ENCODE measurements at regions not wholly inside any gene's neighbourhood (a gene's known extent, or its start where the extent isn't known, plus 50 kb on each side); places are given as distances from the start of the nearest gene placed in this dataset.

DNA sequence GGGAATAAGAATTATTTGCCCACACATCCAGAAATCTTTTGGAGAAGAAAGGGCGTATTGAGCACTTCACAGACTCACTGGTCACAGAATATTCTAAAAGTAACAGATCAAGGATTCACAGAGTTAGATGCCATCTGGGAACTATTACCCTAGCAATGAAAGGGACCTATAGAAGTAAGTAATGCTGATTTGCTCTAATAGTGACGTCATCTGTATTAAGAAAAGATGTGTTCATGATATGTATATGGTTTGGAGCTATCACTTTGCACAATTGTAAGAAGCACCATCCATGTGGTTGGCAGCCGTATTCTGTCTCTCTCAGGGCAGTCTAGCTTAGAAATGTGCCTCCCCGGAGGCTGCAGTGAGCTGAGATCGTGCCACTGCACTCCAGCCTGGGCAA lies 52.8 kb upstream of the SV2C start:
- DNase-seq, result no peak

DNA sequence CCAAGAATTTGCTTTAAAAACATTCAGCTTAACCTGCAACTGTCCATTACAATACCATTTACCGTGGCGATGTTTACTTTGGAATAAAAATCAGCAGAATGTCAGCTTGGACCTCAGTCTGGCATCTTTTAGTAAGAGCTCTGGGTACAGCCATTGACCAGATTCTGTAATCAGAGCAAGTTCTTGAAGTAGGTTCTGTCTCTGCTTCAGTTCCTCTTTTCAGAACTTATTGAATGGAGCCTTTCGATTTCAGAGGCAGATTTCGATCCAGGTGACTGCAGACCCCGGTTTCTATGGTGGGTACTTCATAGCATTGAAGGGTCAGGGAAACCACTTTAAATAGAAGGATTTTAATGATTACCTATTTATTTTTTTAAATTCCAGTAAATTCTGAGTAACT lies 53.4 kb upstream of the SV2C start:
- no peak for DNase-seq

DNA sequence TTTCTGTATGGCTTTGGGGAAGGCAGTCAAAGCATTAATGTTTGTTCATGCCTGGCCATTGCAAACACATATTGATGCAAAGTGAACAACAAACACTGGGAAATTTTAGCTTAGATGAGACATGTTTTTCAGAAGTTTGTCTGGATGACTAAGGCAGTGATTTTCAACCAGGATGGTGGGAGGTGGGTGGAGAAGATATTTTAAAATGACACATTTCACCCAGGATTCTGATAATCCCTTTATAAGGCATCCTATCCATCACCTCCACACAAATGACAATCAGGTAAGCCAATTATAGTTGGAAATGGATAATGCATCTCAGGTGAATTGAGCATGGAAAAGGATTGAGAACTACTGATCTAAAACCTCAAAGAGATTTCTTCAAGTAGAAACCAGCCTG lies 57.4 kb upstream of the SV2C start:
- no peak for DNase-seq

DNA sequence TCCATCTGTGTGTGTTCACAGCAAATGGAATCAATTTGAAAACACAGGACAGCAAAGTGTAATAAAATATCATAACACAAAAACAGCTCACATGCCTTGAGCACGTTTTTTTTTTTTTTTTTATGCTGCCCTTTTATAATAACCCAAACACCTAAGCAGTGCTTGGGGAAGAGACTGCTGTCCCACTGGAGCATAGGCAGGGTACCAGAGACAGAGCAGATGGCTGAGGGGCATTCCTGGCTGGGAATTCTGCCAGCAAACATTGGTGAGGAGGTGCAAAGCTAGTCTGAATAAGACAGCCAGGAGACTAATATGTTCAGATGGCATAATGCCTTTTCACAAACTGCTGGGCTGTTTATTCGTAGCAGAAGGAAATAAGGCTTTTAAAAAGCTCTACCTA lies 58.1 kb upstream of the SV2C start:
- no peak for DNase-seq

DNA sequence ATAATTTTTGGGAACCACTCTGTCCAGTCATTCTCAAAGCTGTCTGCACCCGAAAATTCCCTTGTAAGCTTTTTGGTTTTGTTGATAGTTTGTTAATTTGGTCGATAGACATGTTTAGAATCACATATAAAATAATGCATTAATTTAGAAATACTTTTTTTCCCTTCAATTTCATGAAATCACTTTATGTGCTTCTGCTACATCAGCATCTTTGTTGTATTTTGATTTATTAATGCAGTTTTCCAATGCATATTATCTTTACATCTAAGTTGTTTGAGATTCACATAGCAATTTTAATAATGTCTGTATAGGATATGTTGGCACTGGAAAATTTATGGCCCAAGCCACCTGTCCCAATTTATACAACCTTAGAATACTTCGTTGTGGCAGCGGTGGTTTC lies 60.6 kb upstream of the SV2C start:
- DNase-seq, result no peak

DNA sequence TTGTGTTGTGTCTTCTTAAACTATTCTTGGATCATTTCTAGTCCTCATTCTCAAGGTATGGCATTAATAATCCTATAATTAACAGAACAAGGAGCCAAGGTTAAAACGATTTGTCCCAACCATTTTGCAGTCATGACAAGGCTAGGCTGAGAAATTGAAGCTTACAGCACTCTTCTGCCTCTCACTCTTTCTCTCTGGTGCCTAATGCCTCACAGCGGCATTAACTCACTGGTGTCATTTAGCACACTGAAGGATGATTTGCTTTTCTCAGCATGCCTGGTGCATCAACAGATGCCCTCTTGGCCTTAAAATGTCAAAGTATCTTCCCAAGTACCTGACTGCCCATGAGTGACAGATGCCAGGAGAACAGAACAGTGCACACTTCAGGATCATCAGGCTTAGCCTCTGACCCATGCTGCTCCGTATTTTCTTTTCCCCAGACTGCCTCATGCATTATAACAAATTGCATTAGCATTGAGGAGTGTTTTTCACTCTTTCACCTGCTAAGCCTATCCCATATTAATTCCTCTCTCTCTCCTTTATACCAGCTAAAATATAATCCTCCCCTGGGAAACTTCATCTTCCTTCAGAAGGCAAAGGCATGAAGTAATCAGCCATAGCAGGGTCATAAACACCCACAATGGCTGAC lies 61.1 kb upstream of the SV2C start:
- no peak for DNase-seq

DNA sequence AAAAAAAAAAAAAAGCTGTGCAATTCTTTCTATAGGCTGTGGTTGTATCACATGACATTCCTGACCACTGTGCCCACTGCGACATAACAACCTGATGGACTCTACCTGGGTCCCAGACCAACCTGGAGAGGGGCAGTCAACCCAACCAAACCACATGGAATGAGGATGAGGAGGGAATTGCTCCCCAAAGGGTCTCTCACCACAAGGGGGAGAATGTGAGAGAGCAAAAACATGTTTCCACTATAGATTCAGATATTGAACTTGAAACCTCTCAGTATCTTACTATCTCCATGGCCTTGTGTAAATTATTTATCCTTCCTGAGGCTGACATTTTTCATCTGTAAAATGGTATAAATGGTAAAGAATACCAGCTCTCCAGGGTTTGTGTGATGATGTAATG lies 66.9 kb upstream of the SV2C start:
- DNase-seq, result no peak

DNA sequence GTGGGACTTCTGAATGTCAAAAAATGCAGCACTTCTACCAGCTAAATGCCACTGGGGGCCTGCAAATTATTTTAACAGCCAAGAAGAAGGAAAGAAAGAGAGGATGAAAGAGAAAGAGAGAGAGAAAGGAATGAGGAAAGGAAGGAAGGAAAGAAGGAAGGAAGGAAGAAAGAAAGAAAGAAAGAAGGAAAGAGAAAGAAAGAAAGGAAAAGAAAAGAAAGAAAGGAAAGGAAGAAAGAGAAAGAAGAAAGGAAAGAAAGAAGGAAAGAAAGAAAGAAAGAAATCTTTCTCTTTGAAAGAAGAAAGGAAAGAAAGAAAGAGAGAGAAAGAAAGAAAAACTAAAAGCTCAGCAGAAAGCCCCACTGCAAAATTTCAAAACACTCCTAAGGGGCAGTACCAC lies 69.2 kb upstream of the SV2C start:
- no peak for DNase-seq

DNA sequence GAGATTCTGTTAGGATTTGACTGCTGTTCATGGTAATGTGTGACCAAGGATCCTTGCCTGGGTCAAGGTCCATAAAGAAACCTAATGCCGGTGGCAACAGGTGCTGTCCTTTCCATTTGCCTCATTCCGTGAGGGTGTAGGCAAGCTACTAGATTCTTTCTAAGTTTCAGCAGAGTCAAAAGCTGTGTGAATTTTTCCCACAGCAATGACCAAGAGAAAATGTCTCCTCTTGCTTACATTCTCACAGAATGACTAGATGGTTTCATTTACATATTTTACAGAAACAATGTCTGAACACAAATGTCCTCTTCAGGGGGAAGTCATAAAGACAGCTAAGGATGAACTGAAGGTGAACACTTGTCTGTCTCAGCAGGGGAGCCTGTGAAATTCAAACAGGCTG lies 75.3 kb upstream of the SV2C start:
- no peak for DNase-seq

DNA sequence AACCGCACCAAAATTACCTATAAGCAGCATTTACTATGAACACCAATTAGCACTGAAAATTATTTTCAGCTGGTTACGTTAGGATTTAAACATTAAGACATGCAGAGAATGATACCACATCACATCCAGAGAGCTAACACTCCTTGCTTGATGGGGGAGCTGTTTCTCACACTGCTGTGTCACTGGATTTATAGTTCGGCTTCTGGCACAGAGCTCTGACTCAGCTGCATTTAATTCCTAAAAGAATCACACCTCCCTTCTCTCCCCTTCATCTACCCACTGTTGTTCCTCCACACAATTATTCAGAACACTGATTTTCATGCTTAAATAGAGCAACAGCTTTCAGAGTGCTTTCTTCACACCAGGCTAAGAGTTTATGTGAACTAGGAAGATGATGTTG lies 82.6 kb upstream of the SV2C start:
- no peak for DNase-seq

DNA sequence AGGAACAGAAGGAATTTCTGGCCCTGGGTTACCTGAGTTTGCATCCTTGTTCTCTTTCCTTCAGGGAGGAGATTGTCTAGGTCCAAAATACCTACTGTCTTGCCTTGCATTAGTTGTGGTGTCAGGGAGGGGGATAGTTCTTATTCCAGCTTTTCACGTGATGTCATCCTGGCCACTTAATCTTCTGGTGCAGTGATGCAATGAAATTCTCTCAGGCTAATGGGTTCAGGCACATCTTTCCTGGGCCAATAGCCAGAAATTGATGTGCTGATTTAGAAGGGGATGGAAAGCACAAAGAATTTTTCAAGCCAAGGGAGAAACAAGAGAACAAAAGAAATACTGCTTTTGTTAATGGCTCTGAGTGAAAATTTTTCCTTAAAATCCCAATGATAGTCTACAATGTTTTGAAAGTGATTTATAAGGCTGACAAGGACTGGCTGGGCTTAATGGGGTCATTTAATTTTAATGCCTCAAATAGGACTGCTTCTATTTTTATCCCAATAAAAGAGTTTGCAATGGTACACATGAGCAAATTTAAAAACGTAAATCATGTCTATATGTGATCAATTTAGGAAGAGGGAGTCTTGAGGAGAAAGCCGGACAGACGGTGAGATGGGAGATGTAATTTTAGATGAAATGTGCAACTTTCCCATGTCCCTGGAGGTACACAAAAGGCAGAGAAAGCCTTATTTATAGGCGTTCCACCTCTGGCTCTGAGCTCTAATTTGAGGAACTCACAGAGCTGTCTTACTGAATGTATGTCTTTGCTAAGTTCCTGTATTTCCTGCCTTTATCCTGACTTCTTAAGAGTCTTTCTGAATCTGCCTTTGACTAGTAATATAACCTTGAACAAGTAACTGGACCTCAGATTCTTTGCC lies 89.3 kb upstream of the SV2C start:
- DNase-seq, result no peak

DNA sequence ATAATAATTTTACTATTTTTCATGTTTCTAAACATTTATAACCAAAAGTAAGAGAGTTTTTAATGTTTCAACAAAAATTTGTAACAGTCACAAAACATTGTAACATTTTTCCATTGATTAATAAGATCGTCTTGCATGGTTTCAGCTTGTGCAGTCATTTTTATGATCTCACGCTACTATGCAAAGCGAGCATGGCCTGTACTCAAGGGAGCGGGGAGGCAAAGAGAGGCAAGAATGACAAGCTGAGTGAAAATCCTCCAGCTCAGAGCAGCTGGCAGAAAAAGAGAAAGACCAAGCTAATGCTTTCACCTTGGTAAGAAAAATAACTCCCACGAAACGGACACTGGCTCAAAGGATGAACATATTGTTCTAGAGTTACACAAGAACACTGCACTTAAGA lies 90.0 kb upstream of the SV2C start:
- DNase-seq, result no peak

DNA sequence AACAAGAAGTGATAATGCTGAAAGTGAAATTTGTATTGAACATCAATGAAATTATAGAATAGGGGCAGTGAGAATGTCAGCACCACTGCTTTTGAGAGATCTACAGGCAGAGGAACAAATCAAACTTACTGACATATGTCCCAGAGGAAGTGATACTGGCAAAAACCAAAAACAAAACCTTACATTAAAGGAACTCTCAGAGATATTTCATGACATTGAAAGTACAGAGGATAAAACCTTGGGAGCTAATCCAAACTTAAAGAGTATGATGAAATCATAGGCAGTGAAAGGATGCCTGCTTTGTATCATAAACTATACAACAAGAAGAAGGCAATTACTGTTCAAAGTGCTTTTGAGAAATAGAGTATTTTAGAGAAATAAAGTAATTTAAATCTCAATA lies 90.4 kb upstream of the SV2C start:
- DNase-seq, result no peak

DNA sequence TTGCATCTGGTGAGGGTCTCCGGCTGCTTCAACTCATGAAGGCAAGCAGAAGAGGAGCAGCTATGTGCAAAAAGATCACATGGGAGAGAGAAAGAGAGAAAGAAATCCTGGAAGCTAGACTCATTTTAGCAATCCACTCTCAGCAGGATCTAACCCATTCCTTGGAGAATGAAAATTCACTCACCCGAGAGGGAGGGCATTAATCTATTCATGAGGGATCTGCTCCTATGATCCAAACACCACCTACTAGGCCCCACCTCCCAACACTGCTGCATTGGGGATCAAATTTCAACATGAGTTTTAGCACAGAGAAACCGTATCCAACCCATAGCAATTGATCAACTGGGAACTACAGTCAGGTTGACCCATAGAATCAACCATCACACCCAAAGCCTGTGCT lies 98.1 kb upstream of the SV2C start:
- DNase-seq, result no peak

DNA sequence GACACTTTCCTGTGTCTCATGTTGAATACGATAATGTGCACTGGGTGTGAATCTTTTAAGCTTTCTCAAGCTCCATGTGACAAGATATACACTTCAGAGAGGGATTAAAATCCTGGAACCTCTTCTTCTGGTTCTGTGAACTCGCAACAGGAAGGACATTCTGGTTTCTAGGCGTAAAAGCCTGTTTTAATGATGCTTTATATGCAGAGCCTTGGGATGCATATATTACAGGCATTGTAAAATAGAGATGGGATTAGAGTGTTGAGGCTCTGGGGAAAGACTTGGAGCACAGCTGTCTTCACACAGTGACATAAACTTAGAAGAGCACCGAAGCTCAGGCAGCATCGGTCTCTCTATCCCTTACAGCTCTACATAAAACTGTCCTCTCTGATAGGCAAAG lies 107.7 kb upstream of the SV2C start:
- DNase-seq, result no peak

DNA sequence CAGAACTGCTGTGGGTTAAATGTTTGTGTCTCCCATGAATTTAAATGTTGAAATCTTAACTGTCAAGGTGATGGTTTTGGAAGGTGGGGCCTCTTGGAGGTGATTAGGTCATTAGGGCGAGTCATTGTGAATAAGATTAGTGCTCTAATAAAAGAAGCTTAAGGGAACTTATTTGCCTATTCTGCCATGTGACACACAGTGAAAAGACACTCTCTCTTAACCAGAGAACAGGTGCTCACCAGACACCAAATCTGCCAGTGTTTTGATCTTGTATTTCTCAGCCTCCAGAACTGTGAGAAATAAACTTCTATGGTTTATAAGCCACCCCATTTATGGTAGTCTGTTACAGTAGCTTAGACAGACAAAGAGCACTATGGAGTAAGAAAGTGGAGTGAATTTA lies 117.9 kb upstream of the SV2C start:
- no peak for DNase-seq

DNA sequence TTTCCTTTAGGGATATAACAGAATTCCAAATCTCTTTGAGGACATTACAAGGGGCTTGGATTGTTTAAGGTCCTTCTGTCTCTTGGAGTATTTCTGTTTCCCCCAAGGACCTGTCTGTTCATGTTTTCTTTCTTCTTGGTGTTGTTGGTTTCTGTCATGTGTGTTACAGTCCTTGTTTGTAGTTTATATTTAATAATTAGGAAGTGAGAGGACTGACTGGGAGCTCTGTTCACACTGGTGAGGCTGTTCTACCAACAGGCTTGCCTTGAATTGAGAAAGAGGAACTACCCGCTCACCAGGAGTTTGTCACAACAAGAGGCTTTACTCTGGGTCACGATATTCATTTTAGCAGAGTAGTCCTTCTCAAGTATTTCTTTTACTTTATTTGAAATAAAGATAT lies 119.2 kb upstream of the SV2C start:
- DNase-seq, result no peak

DNA sequence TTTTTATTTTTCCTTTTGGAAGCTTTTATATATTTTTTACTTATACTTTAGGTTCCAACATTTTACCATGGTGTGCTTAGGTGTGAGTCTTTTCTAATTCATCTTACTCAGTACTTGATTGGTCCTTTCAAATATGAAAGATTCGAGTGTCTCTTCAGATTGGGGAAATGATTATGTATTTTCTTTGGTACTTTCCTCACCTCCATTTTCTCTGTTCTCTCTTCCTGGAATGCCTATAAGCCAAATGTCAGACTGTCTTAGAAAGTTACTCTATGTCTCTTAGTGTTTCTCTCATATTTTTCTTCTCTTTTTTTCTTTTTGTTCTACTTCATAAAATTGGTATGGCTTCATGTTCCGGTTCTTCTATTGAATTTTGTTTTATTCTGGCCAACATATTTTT lies 119.6 kb upstream of the SV2C start:
- no peak for DNase-seq

DNA sequence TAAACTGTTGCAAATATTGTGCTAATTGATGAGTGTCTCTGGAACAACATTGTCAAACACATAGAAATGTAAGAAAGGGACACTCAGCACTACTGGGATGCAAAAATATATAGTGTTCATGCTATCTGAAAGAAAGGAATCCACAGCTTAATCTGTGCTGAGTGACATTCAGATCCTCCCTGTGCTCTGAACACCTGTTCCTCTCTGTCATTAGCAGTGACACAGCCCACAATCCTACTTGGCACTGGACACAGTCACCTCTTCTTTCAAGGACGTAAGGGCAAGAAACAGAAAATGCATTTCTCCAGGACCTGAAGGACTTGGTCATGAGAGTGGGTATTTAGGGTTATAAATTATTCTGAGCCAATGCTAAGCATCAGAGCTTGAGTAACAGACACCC lies 121.4 kb upstream of the SV2C start:
- DNase-seq, result no peak

DNA sequence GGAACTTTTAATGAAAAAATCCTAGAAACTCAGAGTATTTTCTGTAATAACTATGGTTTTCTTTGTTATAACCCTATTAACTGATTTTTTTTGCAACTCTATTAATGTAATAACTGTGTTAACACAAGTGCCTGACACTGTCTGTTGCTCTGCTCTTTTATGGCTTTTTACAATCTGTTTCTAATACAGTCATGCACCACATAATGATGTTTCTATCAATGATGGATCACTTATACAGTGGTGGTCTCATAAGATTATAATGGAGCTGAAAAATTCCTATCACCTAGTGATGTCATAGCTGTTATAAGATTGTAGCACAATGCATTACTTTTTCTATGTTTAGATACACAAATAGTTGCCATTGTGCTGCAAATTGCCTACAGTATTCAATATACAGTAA lies 123.1 kb upstream of the SV2C start:
- no peak for DNase-seq

DNA sequence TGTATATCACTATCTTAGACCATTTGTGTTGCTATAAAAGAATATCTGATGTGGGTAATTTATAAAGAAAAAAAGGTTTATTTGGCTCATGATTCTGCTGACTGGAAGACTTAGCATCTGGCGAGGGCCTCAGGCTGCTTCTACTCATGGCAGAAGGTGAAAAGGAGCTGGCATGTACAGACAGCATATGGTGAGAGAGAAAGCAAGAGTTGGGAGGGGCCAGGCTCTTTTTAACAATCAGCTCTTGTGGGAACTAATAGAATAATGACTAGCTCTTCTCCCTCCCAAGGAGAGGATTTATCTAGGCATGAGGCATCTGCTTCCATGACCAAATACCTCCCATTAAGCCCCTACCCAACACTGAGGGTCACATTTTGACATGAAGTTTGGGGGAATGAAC lies 130.2 kb upstream of the SV2C start:
- no peak for DNase-seq

DNA sequence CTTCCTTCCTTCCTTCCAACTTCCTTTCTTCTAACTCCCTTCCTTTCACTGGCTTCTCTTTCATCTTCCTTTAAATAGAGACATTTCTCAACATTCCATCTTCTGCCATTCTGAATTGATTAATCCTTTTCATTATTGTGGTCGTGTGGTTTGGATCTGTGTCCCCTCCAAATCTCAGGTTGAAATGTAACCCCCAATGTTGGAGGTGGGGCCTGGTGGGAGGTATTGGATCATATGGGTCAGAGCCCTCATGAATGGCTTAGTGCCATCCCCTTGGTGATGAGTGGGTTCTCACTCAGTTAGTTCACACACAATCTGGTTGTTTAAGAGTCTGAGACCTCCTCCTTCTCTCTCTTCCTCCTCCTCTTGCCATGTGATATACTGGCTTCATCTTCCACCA lies 130.9 kb upstream of the SV2C start:
- no peak for DNase-seq

DNA sequence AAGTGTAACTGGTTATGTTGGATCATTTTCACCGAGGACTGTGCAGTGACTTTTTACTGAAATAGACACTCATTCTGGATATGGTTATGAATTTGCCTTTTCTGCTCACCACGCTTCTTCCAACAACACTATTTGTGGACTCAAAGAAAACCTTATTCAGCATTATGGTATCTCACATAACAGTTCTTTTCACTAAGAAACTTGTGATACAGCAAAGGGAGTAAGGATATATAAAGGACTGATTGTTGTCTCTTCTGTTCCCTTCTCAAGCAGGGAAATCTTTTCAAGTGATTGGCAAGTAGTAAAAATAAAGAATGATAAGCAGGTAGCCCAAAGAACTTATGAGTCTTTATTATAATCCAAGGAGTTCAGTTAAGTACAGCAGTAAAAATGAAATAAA lies 131.5 kb upstream of the SV2C start:
- no peak for DNase-seq

DNA sequence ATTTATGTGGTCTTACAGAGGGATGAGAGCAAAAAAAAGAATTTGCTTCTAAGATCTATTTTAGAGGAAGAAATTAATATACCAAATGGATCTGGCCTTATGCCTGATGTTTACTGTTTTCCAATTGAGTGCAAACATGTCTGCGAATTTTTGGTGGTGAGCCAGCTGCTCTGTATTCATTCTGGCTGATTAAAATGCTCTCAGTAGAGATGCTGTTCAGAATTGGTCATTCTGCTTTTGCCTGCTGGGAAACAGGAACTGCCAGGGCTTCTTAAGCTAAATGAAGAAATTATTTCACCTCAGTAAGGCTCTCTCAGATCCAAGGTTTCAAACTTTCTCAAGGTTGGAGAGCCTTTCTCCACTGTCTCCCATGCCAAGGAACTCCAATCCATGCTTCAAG lies 132.0 kb upstream of the SV2C start:
- no peak for DNase-seq

DNA sequence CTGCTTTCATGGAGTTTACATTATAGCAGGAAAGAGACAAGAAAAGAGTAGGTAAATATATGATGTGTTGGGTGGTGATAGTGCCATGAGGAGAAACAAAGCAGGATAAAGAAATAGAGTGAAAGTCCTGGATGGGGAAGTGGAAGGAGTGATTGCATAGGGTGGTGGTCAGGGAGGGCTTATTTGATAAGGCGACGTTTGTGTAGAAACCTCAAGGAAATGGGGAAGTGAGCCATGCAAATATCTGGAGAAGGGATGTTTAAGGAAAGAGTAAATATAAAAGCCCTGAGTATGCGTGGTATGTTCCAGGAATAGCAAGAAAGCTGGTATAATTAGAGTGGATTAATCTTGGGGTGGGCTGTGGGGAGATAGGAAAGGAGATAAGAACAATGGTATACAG lies 134.7 kb upstream of the SV2C start:
- DNase-seq, result no peak
